ENCODE measurements at regions not wholly inside any gene's neighbourhood (a gene's known extent, or its start where the extent isn't known, plus 50 kb on each side); places are given as distances from the start of the nearest gene placed in this dataset.

DNA sequence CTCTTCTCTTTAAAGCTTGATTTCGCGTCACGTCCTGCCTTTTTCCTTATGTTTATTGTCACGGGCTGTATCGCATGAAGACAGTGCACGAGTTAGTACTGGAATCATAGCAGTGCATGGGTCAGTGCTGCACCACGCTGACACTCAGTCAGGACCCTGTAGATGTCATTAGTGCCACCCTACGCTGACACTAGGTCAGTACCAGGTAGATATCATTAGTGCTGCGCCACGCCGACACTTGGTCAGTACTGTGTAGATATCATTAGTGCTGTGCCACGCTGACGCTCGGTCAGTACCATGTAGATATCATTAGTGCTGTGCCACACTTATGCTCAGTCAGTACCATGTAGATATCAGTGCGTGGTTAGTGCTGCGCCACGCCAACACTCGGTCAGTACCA lies 106.2 kb upstream of the ZNF469 start:
- Mint-ChIP-seq H3K4me1 (no peaks in the 10 kb centered on the region), H3K27me3 (ENCODE audit: low read depth) (no peaks in the 10 kb centered on the region; the same call in none of the 2 replicates), H3K9me3 (peaks cover 50% of the 10 kb centered on the region), H3K36me3 (peaks cover 14% of the 10 kb centered on the region; the same call in 1 of the 2 replicates), H3K27ac (no peak overlapping the region), H3K4me3 (no peak overlapping the region)
- TF ChIP-seq ZNF396 (CRISPR knock-in tag; IDR thresholded peaks at IDR 0.05; ENCODE audit: borderline replicate concordance) (no peak), CBFB (CRISPR knock-in tag; IDR thresholded peaks at IDR 0.05; ENCODE audit: low read depth) (no peak), ELF4 (CRISPR knock-in tag; IDR thresholded peaks at IDR 0.05; ENCODE audit: low read depth) (no peak), ZBTB21 (CRISPR knock-in tag; IDR thresholded peaks at IDR 0.05; ENCODE audit: borderline replicate concordance) (no peak), RELA (CRISPR knock-in tag; IDR thresholded peaks at IDR 0.05; ENCODE audit: borderline replicate concordance) (no peak), IRF2 (CRISPR knock-in tag; IDR thresholded peaks at IDR 0.05; ENCODE audit: borderline replicate concordance, low read depth) (no peak), GRHL2 (CRISPR knock-in tag; IDR thresholded peaks at IDR 0.05; ENCODE audit: insufficient replicate concordance, severe bottlenecking) (no peak)
- TF ChIP-seq, protein P1, sequence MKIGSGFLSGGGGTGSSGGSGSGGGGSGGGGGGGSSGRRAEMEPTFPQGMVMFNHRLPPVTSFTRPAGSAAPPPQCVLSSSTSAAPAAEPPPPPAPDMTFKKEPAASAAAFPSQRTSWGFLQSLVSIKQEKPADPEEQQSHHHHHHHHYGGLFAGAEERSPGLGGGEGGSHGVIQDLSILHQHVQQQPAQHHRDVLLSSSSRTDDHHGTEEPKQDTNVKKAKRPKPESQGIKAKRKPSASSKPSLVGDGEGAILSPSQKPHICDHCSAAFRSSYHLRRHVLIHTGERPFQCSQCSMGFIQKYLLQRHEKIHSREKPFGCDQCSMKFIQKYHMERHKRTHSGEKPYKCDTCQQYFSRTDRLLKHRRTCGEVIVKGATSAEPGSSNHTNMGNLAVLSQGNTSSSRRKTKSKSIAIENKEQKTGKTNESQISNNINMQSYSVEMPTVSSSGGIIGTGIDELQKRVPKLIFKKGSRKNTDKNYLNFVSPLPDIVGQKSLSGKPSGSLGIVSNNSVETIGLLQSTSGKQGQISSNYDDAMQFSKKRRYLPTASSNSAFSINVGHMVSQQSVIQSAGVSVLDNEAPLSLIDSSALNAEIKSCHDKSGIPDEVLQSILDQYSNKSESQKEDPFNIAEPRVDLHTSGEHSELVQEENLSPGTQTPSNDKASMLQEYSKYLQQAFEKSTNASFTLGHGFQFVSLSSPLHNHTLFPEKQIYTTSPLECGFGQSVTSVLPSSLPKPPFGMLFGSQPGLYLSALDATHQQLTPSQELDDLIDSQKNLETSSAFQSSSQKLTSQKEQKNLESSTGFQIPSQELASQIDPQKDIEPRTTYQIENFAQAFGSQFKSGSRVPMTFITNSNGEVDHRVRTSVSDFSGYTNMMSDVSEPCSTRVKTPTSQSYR (CRISPR knock-in tag; IDR thresholded peaks at IDR 0.05), result no peak
- POLR2A ChIA-PET, result no interaction called here
- DNase-seq (ENCODE audit: low spot score) (no peak), ATAC-seq (no peak)
- CTCF ChIA-PET, result no interaction called here

- TF ChIP-seq ZNF416 (CRISPR knock-in tag; IDR thresholded peaks at IDR 0.05), result no peak
- TF ChIP-seq ZBTB43 (CRISPR knock-in tag; IDR thresholded peaks at IDR 0.05), result no peak
- no peak for TF ChIP-seq USF2 (CRISPR knock-in tag; IDR thresholded peaks at IDR 0.05)
- no peak for TF ChIP-seq RELA (CRISPR knock-in tag; IDR thresholded peaks at IDR 0.05; ENCODE audit: borderline replicate concordance)
- TF ChIP-seq FOXJ3 (CRISPR knock-in tag; IDR thresholded peaks at IDR 0.05; ENCODE audit: borderline replicate concordance), result no peak
- no peak for TF ChIP-seq ZNF512 (CRISPR knock-in tag; IDR thresholded peaks at IDR 0.05; ENCODE audit: borderline replicate concordance)
- TF ChIP-seq NR2C2 (CRISPR knock-in tag; IDR thresholded peaks at IDR 0.05), result no peak
- TF ChIP-seq OVOL2 (CRISPR knock-in tag; IDR thresholded peaks at IDR 0.05; ENCODE audit: borderline replicate concordance), result no peak
- TF ChIP-seq, protein P2, sequence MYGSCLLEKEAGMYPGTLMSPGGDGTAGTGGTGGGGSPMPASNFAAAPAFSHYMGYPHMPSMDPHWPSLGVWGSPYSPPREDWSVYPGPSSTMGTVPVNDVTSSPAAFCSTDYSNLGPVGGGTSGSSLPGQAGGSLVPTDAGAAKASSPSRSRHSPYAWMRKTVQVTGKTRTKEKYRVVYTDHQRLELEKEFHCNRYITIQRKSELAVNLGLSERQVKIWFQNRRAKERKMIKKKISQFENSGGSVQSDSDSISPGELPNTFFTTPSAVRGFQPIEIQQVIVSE (CRISPR knock-in tag; IDR thresholded peaks at IDR 0.05; ENCODE audit: borderline replicate concordance), result no peak
- TF ChIP-seq ZNF425 (CRISPR knock-in tag; conservative IDR thresholded peaks at IDR 0.05), result no peak
- TF ChIP-seq ELF4 (CRISPR knock-in tag; IDR thresholded peaks at IDR 0.05; ENCODE audit: low read depth), result no peak
- TF ChIP-seq SMAD3 (CRISPR knock-in tag; IDR thresholded peaks at IDR 0.05; ENCODE audit: borderline replicate concordance), result no peak
- Mint-ChIP-seq H3K36me3 (peaks cover 27% of the 10 kb centered on the region), H3K9me3 (peaks cover 59% of the 10 kb centered on the region), H3K4me3 (no peak overlapping the region), H3K27ac (no peak overlapping the region), H3K4me1 (no peaks in the 10 kb centered on the region), H3K27me3 (ENCODE audit: low read depth) (peaks cover 6% of the 10 kb centered on the region)
- DNase-seq (ENCODE audit: low spot score) (no peak), ATAC-seq (no peak)
- CTCF ChIA-PET, result no interaction called here
- POLR2A ChIA-PET, result no interaction called here
Observed at GRCh38 chr16:88279998-88280397, 102.8 kb upstream of the ZNF469 start.

Data from WTC11 (cell line).